MV-4-11 (cell line): ENCODE measurements at regions not wholly inside any gene's neighbourhood (a gene's known extent, or its start where the extent isn't known, plus 50 kb on each side); places are given as distances from the start of the nearest gene placed in this dataset.
"Not testable (repeated sequence)": the region's sequence is repeated elsewhere in the genome, so short reads cannot be mapped to it uniquely, and the experiment has no call there.

Experiments used
- DNase-seq: peaks from one replicate; lab custom pipeline; 2025; lab: John Stamatoyannopoulos, UW

GRCh38 chr12:22810036-22810435 is 185.1 kb downstream of the ETNK1 start:
- DNase-seq = no peak

GRCh38 chr12:22812531-22812930 is 187.6 kb downstream of the ETNK1 start:
- DNase-seq = no peak

GRCh38 chr12:22821985-22822384 is 197.0 kb downstream of the ETNK1 start:
- DNase-seq = no peak

GRCh38 chr12:22826026-22826425 is 201.1 kb downstream of the ETNK1 start:
- no peak for DNase-seq

GRCh38 chr12:22826446-22826981 is 201.5 kb downstream of the ETNK1 start:
- DNase-seq = not testable (repeated sequence)

GRCh38 chr12:22828066-22828465 is 203.1 kb downstream of the ETNK1 start:
- DNase-seq = no peak

GRCh38 chr12:22835431-22835830 is 210.5 kb downstream of the ETNK1 start:
- DNase-seq = no peak

GRCh38 chr12:22850185-22850584 is 225.2 kb downstream of the ETNK1 start:
- no peak for DNase-seq

- no peak for DNase-seq
Observed at GRCh38 chr12:22851532-22851931, 226.6 kb downstream of the ETNK1 start.

- no peak for DNase-seq
Observed at GRCh38 chr12:22855456-22855855, 230.5 kb downstream of the ETNK1 start.

- DNase-seq = no peak
Observed at GRCh38 chr12:22856178-22856577, 231.2 kb downstream of the ETNK1 start.

GRCh38 chr12:22858849-22859570 is 234.0 kb downstream of the ETNK1 start:
- no peak for DNase-seq

GRCh38 chr12:22860926-22861325 is 236.0 kb downstream of the ETNK1 start:
- no peak for DNase-seq

GRCh38 chr12:22865822-22866221 is 240.9 kb downstream of the ETNK1 start:
- no peak for DNase-seq

- DNase-seq = no peak
Observed at GRCh38 chr12:22866406-22866805, 241.4 kb downstream of the ETNK1 start.

GRCh38 chr12:22874151-22874550 is 249.2 kb downstream of the ETNK1 start:
- no peak for DNase-seq

GRCh38 chr12:22876262-22876661 is 251.3 kb downstream of the ETNK1 start:
- DNase-seq = no peak

- DNase-seq = no peak
Observed at GRCh38 chr12:22879203-22879602, 254.2 kb downstream of the ETNK1 start.

- no peak for DNase-seq
Observed at GRCh38 chr12:22880331-22880730, 255.4 kb downstream of the ETNK1 start.

GRCh38 chr12:22880807-22881206 is 255.8 kb downstream of the ETNK1 start:
- DNase-seq = no peak

- no peak for DNase-seq
Observed at GRCh38 chr12:22881878-22882385, 257.0 kb downstream of the ETNK1 start.

- DNase-seq = no peak
Observed at GRCh38 chr12:22882559-22882958, 257.6 kb downstream of the ETNK1 start.

GRCh38 chr12:22893878-22894277 is 268.9 kb downstream of the ETNK1 start:
- DNase-seq = no peak

- no peak for DNase-seq
Observed at GRCh38 chr12:22899184-22899583, 274.2 kb downstream of the ETNK1 start.
